GM18858 (cell line): ENCODE measurements at regions not wholly inside any gene's neighbourhood (a gene's known extent, or its start where the extent isn't known, plus 50 kb on each side); places are given as distances from the start of the nearest gene placed in this dataset.
"Not testable (repeated sequence)": the region's sequence is repeated elsewhere in the genome, so short reads cannot be mapped to it uniquely, and the experiment has no call there.

Experiments
- ATAC-seq: cut with Tn5 transposase; IDR thresholded peaks from one replicate; pipeline ENCODE4 v1.9.1; 2021; ENCODE audit not compliant: unreplicated experiment

DNA sequence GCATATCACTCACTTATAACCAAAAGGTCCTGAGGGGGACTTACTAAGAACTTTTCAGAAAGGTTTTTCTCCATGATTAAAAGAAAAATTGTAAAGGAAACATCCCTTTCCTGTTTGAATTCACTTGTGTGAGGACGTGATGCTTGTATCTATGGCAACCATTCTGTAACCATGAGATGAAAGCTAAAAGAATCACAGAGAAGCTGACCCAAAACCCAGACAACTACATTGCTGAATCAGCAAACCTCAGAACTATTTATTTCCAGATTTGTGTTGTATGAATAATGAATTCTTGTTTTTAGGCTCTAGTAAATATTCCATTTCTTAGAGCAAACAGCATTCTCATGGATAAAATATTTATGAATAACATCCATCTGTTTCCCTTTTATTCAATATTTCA lies 91.2 kb downstream of the RCHY1 start:
- no peak for ATAC-seq

DNA sequence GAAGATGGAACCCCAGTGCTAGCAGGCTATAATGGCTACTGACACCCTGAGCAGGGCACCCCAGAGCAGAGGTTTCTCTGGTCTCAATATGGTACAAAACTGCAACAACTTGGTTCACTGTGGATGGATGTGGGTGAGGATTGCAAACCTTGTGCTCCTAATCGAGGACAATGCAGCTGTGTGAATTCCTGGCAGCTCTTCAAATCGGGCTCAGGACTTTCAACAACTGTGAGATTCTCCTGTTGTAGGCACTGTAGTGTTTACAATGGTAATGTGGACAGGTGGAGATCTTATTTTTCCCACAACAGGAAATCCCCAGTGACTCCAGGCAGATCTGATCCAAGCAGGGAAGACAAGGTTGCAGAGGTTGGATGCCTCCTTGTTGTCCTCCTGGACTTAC lies 101.5 kb downstream of the RCHY1 start:
- no peak for ATAC-seq

DNA sequence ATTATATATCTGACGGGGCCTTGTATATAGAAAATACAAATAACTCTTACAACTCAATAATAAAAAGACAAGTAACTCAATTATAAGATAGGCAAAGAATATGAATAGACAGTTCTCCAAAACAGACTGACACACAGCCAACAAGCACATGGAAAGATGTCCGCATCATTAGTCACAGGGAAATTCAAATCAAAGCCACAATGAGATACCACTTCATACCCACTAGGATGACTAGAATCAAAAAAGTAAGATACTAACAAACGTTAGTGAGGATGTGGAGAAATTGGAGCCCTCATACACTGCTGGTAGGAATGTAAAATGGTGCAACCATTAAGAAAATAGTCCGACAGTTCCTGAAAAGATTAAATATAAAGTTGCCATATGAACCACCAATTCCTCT lies 115.7 kb downstream of the RCHY1 start:
- no peak for ATAC-seq

DNA sequence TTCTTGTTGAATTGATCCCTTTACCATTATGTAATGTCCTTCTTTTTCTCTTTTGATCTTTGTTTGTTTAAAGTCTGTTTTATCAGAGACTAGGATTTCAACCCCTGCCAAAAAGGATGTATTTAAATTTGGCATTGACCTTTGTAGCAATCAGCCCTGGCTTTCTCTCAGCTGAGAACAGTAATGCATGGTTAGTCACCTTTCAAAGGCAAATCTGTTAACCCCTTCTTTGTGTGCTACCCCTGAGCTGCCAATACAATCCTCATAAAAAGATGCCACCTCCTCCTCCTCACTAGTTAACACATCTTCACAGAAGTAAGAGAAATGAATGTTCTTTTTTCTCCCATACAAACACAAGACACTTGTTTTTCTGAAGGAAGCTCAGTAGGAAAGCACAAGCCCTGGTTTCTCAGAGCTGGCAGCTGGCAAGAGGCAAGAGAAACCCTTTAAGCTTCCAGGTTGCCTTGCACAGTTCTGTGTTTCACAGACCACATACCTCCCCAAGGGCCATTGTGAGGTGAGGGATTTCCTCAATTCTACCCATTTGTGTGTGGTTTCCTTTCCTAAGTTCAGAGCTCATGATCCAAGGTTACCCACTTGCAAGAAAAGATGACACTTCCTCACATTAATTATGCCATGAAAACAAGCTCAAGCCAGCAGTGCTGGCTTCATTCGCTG lies 122.6 kb downstream of the RCHY1 start:
- ATAC-seq = no peak

DNA sequence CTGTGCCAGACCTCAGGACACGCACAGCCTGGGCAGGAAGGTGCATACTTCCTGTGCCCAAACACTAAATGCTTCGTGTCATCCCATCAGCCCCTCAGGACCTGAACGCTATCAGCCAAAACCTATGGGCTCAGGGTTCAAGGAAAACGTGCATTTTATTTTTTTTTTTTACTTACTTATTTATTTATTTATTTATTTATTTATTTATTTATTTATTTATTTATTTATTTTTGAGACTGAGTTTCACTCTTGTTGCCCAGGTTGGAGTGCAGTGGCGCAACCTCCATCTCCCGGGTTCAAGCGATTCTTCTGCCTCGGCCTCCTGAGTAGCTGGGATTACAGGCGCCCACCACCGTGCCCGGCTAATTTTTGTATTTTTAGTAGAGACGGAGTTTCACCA lies 127.8 kb downstream of the RCHY1 start:
- ATAC-seq = not testable (repeated sequence)

DNA sequence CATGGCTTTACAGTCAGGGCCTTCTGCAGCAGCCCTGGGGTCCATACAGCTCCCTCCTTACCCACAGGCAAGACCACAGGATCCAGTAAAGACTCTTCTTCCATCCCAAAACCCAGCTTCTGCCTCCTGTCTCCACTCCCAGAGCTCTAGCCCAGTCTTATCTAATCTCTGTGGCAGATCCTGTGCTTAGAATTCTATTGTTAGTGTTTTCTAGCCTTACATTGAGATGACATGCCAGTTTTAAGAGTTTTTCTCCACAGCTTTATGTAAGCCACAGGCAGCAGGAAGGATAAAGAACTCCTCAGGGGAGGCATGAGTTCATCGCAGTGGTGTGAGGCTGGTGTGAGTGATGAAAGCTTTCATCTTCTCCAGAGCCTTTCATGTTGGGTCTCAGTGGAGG lies 129.1 kb downstream of the RCHY1 start:
- no peak for ATAC-seq

DNA sequence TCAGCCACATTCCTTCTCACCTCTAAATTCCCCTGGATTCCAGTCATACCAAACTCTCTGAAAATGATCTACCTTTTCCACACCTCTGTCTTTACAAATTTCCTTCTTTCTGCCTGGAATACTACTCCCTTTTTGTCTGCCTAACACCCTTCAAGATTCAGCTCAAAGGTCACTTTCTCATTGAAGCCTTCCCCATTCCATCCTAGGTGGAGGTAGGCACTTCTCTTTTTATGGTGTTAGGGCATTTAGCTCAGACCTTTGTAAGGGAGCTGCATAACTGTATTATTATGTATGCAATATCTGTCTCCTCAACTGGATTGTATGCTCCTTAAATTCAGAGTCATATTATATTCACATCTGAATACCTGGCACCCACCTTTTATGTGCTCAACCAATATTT lies 137.7 kb downstream of the RCHY1 start:
- ATAC-seq = no peak

DNA sequence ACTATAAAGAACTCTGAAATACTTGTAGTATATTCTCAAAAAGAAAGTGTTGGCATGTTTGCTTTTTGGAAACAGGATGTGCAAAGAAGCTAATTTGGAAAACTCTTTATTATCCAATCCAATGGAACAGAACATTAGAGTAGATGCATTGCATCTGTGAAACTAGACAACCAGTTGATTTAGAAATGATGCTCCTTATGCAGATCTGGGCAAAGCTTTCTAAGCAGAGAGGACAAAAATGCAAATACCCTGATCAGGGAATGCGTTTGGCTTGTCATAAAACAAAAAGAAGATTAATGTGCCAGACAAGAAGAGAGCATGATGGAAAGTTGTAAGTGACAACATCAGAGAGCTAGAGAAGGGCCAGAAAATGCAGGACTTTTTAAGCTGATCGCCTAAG lies 142.3 kb downstream of the RCHY1 start:
- ATAC-seq = no peak

DNA sequence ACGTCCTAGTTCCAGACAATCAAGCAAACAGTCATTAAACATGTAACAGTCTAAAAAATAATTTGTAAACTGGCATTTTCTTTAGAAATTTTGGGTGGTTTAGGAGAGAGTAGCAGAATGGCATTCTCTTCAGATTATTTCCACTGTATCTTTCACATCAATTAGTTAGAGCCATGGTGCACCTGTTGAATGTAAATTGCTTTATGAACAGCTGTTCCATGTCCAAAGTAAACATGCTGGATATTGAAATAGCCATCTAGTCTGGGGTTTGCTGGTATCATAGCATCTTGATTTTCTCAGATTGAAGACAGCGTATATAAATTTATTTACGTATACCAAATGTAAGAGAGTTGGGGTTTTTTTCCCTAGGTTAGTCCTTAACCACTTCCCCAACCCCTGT lies 143.6 kb downstream of the RCHY1 start:
- no peak for ATAC-seq

DNA sequence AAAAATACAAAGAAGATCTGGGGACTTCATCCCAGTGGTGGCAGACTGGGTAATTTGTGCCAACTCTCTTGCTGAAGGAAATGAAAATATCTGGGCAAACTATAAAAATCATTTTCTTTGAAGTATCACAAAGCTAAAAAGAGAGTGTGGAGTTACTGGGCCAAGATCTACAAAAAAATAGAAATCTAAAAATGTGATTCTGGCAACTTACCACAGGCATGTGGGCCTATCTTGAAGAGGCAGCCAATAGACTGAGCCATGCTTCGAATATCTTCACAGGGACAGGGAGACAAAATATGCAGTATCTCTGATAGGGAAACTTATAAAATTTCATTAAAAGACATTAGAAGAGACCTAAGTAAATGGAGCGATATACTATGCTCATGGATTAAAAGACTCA lies 168.8 kb downstream of the RCHY1 start:
- ATAC-seq = no peak

DNA sequence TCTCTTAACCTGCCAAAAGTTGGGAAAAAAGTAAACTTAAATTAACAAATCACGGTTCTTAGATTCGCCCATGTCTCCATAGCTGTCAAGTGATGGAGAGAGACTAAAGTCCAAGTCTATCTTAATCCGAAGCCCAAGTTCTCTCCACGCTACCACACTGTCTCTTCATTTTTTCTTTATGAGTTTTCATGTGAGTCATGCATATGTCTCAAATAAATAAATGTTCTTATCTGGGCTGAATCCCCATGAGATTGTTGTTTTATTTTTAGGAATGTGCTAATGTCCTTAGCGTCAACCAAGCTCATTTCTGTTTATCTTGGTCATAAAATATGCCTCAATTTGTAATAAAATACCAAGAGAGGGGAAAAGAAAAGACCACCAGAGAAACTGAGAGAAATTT lies 169.3 kb downstream of the RCHY1 start:
- no peak for ATAC-seq

DNA sequence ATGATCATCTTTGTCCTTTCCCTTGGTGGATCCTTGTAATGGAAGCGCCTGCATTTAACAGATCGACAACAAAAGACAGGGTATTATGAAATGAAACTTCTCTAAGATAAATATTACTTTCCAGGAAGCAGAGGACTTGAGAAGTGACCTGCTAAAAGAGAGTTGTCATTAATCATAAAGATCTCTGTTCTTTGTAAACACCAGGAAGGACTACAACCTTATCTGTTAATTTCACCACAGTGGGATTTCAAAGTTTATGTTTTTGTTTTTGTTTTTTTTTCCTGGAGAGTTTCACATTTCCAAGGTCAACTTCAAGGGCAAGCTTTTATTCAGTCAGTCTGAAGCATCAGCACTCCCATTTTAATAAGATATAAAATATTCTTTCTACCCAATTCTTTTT lies 170.9 kb downstream of the RCHY1 start:
- ATAC-seq = no peak

DNA sequence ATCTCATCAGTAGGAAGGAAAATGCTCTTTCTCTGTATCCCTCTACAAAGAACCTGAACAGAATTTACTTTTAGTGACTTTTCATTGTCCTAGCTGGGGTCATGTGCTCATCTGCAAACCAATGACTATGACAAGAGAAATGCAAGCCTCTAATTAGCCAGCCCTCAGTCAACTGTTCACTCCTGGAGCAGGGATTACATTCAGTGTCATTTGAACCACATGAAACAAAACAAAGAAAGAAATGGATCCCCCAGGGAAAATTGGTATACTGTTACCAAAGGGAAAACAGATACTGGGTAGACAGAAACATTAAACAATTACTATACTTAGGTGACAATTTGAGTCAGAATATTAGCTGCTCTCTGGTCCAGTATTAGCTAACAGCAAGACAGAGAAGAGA lies 173.6 kb downstream of the RCHY1 start:
- ATAC-seq = no peak

DNA sequence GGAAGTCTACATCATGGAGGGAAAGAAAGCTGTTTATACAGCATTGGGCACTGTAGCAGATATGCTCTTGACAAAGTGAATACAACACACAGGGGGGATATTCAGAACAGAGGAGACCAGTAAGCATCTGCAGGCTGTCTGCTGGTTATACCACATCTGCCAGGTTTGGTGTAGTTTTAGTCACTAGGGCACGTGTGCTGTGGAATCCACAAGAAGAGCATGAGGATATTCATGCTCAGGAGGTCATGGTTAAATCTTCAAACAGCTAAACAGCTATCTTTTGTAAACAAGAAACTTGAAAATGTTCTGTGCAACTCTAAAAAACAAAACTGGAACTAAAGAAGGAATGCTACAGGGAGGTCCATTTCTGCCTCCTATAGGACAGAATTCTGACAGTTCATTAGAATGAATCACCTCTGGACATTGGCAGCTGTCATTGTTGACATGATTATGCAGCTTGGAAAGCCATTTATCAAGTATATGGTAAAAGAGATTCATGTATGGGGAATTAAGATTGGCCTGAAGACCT lies 175.8 kb downstream of the RCHY1 start:
- no peak for ATAC-seq

DNA sequence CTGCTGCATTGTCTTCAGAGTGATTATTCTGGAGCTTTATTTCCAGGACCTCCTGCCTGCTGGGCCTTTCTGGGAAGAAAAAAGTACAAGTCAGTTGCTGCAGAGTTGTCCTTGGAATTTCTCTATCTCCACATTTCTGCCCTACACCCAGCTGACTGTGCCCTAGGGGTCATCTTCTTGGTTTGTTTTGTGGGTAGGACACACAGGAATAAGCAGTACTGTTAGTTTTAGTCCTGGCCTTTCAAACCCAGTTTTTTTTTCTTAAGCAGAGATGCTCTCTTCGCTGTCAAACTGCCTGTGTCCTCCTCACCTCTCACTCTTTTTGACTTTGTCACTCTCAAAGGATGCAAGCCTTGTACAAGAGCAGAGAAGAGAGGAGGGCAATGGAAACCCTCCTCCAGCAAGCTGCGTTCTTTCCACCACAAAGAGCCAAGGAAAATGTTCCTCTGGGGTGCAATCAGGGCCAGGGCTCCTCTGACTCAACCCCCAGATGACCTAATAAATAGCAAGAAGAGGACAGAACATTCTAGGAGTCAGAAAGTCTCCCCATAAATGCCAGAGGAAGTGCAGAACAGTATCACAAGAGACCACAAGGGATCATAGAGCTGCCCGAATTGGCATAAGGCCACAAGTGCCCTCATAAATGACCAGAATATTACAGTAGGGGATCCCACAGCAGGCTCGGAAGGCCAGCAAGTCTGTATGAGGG lies 186.2 kb downstream of the RCHY1 start:
- ATAC-seq = no peak

DNA sequence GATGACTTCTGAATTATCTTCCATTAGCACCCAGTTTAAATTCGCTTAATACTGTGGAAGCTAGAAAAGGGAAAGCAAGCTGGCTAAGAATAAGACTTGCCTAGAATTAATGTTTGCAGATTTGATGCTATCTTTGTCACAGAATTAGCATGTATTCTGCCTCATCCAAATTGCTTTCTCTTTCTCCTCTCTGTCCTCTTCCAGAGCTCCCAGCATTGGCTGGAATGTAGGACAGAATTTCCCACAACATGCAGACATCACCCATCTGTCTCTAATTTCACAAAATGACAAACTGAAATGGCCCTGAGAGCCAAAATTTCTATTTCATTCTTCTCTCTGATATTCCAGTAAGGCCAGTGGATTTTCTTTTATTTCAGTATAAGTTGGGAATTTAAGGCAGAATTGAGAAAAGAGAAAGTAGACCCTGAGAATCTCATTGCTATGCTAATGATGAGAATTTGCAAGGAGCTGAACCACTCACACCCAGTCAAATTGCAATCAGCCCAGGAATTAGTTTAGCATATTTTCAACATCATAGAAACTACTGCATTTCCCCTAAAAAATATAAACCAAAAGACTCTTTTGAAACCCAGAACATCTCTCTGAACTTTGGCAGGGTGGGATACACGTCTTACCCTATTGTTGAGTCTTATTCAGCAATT lies 188.8 kb downstream of the RCHY1 start:
- ATAC-seq = no peak

DNA sequence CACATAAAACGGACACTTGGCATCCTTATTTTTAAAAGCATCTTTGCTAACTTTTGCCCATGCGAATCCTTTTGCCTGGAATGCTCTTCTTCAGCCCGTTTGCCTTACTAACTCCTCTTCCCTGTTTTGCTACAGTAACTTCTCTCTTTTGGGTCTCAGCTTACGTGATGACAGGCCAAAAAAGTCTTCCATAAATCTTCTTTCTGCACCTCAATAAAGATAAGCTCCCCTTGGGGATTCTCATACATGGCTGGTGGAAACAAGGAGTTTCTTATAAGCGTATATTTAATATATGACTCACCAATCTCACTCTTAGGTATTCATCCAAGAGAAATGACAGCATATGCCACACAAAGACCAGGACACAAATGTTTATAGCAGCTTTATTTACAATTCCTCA lies 192.7 kb downstream of the RCHY1 start:
- ATAC-seq = no peak

DNA sequence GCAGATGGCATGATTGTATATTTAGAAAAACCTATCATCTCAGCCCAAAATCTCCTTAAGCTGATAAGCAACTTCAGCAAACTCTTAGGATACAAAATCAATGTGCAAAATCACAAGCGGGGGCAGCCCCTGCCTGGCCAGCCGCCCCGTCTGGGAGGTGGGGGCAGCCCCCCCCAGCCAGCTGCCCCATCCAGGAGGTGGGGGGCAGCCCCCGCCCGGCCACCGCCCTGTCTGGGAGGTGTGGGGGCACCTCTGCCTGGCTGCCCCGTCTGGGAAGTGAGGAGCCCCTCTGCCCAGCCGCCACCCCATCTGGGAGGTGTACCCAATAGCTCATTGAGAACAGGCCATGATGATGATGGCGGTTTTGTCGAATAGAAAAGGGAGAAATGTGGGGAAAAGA lies 196.6 kb downstream of the RCHY1 start:
- not testable (repeated sequence) for ATAC-seq

DNA sequence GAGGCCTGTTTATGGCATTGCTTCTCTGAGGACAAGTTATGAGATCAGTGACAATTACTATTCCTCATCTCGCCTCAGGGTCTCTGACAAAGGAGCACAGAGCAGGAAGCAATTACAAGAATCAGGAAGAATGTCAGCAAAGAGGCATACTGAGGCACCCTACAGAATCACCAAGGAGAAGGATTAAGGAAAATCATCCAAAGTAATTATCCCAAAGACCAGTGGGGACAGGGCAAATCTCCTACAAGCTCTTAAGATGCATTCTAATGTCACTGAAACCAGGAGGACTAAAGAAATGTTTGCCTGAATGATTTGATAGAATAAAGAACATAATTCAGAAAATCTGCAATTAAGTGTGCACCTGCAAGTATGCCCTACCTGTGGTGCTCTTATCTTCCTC lies 206.2 kb downstream of the RCHY1 start:
- no peak for ATAC-seq

DNA sequence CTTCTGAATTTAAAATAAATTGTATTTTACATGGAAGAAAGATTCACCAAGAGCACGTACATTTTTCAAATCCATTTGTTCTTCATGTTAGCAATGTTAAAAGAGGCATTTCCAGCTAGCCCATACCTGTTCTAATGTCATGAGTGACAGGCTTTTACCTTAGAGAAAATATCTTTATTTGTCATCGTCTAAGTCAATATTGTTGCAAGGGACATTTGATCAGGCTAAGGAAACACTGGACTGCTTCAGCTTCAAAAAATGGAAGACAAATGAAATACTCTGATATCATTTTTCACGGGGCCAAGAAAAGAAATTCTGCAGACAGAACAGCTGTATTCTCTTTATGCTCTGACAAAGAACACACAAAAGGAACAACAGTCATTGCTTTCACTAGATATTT lies 207.7 kb downstream of the RCHY1 start:
- ATAC-seq = no peak

DNA sequence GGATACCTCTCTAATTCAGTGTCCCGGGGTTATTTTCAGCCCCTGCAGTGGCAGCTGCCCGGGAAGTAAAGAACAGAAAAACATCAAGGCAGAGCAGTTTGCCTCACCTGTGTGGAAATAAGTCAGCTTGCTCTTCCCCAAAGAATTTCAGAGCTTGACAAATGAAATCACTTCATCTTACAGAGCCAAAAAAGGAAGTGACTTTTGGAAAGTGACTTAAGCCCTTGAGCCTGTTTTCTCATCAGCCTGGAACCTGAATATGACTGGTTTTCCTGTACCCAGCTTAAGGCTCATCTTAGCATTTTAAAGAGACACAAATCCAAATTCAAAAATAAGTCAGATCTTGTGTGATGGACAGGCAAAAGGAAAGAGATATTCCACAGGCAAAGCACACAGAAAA lies 211.6 kb downstream of the RCHY1 start:
- ATAC-seq = no peak

DNA sequence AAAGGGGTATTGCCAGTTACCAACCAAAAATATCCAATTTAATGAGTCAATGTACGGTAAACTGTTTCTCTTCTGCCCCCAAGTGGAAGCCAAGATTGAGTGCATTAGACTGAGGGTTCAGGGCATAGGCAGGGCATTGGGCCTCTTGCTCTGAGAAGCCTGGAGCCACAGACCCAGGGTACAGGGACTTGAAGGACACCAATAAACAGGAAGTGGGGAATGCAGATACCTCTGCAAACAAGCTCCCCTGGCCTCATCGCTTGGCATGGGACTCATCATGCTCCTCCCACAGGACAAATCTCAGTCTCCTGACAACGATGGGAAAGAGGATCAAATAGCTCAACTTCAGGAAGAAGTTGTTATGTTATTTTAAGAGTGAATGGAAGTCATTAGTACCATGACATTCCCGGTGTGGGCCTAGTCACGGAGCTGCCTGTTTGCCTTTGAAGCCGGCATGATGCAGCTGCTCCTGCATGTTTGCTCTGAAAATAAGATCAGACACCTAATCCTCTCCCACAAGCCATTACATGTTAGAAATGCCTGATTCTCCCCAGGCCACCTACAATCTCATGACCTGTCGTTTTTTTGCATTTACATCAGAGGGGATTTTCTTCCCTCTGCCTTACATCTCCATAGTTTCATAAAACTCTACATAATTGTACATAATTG lies 224.2 kb downstream of the RCHY1 start:
- no peak for ATAC-seq
